ENCODE measurements at regions not wholly inside any gene's neighbourhood (a gene's known extent, or its start where the extent isn't known, plus 50 kb on each side); places are given as distances from the start of the nearest gene placed in this dataset.

DNA sequence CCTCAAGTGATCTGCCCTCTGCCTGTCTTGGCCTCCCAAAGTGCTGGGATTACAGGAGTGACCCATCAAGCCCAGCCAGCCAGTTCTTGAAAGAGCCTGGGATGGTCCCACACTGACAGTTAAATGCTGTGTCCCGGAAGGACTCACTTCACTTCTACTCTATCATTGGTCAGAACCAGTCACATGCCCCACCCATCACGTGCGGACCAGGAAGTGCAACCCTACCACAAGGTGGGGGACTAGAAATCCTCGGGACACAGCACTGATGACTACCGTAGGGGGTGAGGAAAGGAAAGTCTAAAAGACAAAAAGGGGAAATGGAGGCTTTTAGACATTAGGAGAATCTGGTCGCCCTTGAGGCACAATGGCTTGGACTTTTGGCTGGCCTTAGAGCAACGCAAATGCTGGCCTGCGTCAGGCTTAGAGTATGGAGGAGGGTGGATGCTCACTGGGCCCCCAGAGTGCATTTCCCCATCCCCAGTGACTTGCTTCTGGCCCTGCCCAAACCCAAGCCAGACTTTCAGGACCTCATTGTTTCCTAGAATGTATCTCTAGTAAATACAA, 207.7 kb downstream of the TTC8 start:
- H3K4me3 Mint-ChIP-seq, result no peak overlapping the region
- intact Hi-C loops (cut with micrococcal nuclease), result no loop called here
- Histone ChIP-seq H3K9ac (ENCODE audit: low read length) (no peak overlapping the region), H3K27me3 (replicated peaks in 1 of 4; ENCODE audit: control extremely low read depth in 1 of 4, control insufficient read depth in 3 of 4, insufficient read depth in 4 of 4, low read length in 3 of 4) (peaks cover 0 to 22% (median 21%) of the 10 kb centered on the region in 4 experiments), H3K4me3 (ENCODE audit: control extremely low read depth in 1 of 5, extremely low read depth in 1 of 5, insufficient read depth in 1 of 5, low read depth in 2 of 5, low read length in 4 of 5) (no peak overlapping the region), H3K4me1 (ENCODE audit: control insufficient read depth in 2 of 2, insufficient read depth in 2 of 2, low read length in 2 of 2) (peaks cover 6% of the 10 kb centered on the region in 2 donors), H4K20me1 (ENCODE audit: control insufficient read depth, insufficient read depth, low read length, poor library complexity, severe bottlenecking) (no peaks in the 10 kb centered on the region), H2AFZ (ENCODE audit: insufficient read depth, low read depth, low read length, poor library complexity, severe bottlenecking) (no peak overlapping the region), H3K4me2 (replicated peaks; ENCODE audit: low read depth, low read length, poor library complexity, severe bottlenecking) (no peak overlapping the region), H3K27ac (ENCODE audit: low read length in 2 of 2) (no peak overlapping the region), H3K36me3 (replicated peaks in 1 of 2; ENCODE audit: control extremely low read depth in 1 of 2, control insufficient read depth in 1 of 2, extremely low read depth in 1 of 2, insufficient read depth in 2 of 2, low read length in 1 of 2) (no peaks in the 10 kb centered on the region), H3K79me2 (ENCODE audit: control insufficient read depth, insufficient read depth, low read length) (no peaks in the 10 kb centered on the region), H3K9me3 (ENCODE audit: control extremely low read depth in 1 of 3, control insufficient read depth in 2 of 3, insufficient read depth in 1 of 3, low read length in 2 of 3) (peaks cover 0 to 6% (median 0%) of the 10 kb centered on the region in 3 donors)
- ChIA-PET POLR2A (no interaction called here), CTCF (interaction anchor here (0.6 to 0.7 kb wide), 2 partner anchors 532 to 883 kb away, joined by 3 to 4 read pairs; no protein-coding TSS in a partner anchor)
- no peaks in the 10 kb centered on the region for H3K9me3 Mint-ChIP-seq (ENCODE audit: insufficient read depth)
- WGBS (ENCODE audit: insufficient coverage), result 100% methylated on average over 2 of the region's 8 CpGs
- peaks cover 57% of the 10 kb centered on the region for H3K27me3 Mint-ChIP-seq
- peaks cover 4% of the 10 kb centered on the region for H3K4me1 Mint-ChIP-seq
- H3K27ac Mint-ChIP-seq, result no peak overlapping the region
- TF ChIP-seq, protein P1, sequence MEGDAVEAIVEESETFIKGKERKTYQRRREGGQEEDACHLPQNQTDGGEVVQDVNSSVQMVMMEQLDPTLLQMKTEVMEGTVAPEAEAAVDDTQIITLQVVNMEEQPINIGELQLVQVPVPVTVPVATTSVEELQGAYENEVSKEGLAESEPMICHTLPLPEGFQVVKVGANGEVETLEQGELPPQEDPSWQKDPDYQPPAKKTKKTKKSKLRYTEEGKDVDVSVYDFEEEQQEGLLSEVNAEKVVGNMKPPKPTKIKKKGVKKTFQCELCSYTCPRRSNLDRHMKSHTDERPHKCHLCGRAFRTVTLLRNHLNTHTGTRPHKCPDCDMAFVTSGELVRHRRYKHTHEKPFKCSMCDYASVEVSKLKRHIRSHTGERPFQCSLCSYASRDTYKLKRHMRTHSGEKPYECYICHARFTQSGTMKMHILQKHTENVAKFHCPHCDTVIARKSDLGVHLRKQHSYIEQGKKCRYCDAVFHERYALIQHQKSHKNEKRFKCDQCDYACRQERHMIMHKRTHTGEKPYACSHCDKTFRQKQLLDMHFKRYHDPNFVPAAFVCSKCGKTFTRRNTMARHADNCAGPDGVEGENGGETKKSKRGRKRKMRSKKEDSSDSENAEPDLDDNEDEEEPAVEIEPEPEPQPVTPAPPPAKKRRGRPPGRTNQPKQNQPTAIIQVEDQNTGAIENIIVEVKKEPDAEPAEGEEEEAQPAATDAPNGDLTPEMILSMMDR (IDR thresholded peaks at IDR 0.05), result no peak
- TF ChIP-seq EZH2 (IDR thresholded peaks at IDR 0.05; ENCODE audit: borderline replicate concordance, insufficient read depth, low read depth, low read length, poor library complexity, severe bottlenecking), result no peak
- ATAC-seq (ENCODE audit: low read depth) (no peak), DNase-seq (no peak)

DNA sequence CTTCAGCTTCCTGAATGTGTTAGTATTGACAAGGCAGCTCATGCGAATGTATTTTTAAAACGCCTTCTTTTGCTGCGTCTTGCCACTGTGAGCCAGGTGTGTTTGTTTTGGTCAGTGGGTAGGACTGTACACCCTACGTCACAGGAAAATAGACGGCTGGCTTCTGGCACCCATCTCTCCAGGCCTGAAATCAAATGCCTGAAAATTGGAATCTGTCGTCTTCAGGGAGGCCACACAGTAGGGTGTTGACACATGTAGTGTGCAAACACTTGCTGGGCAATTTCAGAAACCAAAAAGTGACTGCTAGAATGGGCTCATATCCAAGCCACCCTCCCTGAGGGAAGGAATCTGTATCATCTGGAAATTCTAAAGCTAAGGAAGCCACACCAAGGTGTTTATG, 209.3 kb downstream of the TTC8 start:
- Mint-ChIP-seq H3K4me1 (no peaks in the 10 kb centered on the region), H3K27ac (no peak overlapping the region), H3K4me3 (no peak overlapping the region), H3K27me3 (peaks cover 59% of the 10 kb centered on the region), H3K9me3 (ENCODE audit: insufficient read depth) (no peaks in the 10 kb centered on the region)
- DNase-seq (no peak), ATAC-seq (ENCODE audit: low read depth) (no peak)
- Histone ChIP-seq H3K36me3 (replicated peaks in 1 of 2; ENCODE audit: control extremely low read depth in 1 of 2, control insufficient read depth in 1 of 2, extremely low read depth in 1 of 2, insufficient read depth in 2 of 2, low read length in 1 of 2) (no peaks in the 10 kb centered on the region), H3K27ac (ENCODE audit: low read length in 2 of 2) (no peak overlapping the region), H2AFZ (ENCODE audit: insufficient read depth, low read depth, low read length, poor library complexity, severe bottlenecking) (no peak overlapping the region), H3K4me1 (ENCODE audit: control insufficient read depth in 2 of 2, insufficient read depth in 2 of 2, low read length in 2 of 2) (no peaks in the 10 kb centered on the region), H3K4me2 (replicated peaks; ENCODE audit: low read depth, low read length, poor library complexity, severe bottlenecking) (no peak overlapping the region), H3K9ac (ENCODE audit: low read length) (no peak overlapping the region), H3K9me3 (ENCODE audit: control extremely low read depth in 1 of 3, control insufficient read depth in 2 of 3, insufficient read depth in 1 of 3, low read length in 2 of 3) (no peaks in the 10 kb centered on the region), H4K20me1 (ENCODE audit: control insufficient read depth, insufficient read depth, low read length, poor library complexity, severe bottlenecking) (no peaks in the 10 kb centered on the region), H3K27me3 (replicated peaks in 1 of 4; ENCODE audit: control extremely low read depth in 1 of 4, control insufficient read depth in 3 of 4, insufficient read depth in 4 of 4, low read length in 3 of 4) (peaks cover 0 to 10% (median 9%) of the 10 kb centered on the region in 4 experiments), H3K79me2 (ENCODE audit: control insufficient read depth, insufficient read depth, low read length) (no peaks in the 10 kb centered on the region), H3K4me3 (ENCODE audit: control extremely low read depth in 1 of 5, extremely low read depth in 1 of 5, insufficient read depth in 1 of 5, low read depth in 2 of 5, low read length in 4 of 5) (no peak overlapping the region)
- CTCF ChIA-PET, result interaction anchor here (0.8 kb wide), 1 partner anchor 881 kb away, joined by 3 read pairs; no protein-coding TSS in a partner anchor
- intact Hi-C loops (cut with micrococcal nuclease), result no loop called here
- POLR2A ChIA-PET, result interaction anchor here (0.6 kb wide), 1 partner anchor 334 kb away, joined by 3 read pairs; no protein-coding TSS in a partner anchor
- 96% methylated on average over 6 of the region's 6 CpGs for WGBS (ENCODE audit: insufficient coverage)
- TF ChIP-seq, protein P1 (IDR thresholded peaks at IDR 0.05), result no peak
- no peak for TF ChIP-seq EZH2 (IDR thresholded peaks at IDR 0.05; ENCODE audit: borderline replicate concordance, insufficient read depth, low read depth, low read length, poor library complexity, severe bottlenecking)

Measured in B cell (primary cell).